ENCODE measurements at regions not wholly inside any gene's neighbourhood (a gene's known extent, or its start where the extent isn't known, plus 50 kb on each side); places are given as distances from the start of the nearest gene placed in this dataset.

DNA sequence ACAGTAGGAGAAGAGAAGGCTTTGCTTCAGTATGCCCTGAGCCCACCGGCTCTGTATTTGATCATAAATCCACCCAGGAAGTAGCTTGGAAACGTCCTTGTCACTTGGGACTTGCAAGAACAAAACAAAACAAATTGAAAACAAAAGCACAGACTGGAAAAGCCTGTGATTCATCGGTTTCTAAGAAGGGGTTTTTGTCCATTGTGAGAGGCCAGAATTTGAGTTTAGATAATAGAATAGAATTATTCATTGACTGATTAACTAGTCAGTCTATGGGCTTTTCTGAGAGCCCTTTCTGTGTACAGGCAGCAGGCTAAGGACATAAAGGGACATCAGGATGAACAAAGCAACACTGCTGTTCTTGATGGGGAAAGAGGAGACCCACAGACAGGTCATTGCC, 424.8 kb downstream of the IRX1 start:
- TF ChIP-seq, protein P1, sequence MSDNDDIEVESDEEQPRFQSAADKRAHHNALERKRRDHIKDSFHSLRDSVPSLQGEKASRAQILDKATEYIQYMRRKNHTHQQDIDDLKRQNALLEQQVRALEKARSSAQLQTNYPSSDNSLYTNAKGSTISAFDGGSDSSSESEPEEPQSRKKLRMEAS (IDR thresholded peaks at IDR 0.05) = no peak
- no peak for TF ChIP-seq CEBPB (IDR thresholded peaks at IDR 0.05)
- TF ChIP-seq RAD21 (IDR thresholded peaks at IDR 0.05; ENCODE audit: low read depth) = no peak
- no peak for TF ChIP-seq TEAD4 (IDR thresholded peaks at IDR 0.05)
- TF ChIP-seq, protein P2, sequence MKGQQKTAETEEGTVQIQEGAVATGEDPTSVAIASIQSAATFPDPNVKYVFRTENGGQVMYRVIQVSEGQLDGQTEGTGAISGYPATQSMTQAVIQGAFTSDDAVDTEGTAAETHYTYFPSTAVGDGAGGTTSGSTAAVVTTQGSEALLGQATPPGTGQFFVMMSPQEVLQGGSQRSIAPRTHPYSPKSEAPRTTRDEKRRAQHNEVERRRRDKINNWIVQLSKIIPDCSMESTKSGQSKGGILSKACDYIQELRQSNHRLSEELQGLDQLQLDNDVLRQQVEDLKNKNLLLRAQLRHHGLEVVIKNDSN (IDR thresholded peaks at IDR 0.05) = no peak
- no peak for TF ChIP-seq YY1 (IDR thresholded peaks at IDR 0.05; ENCODE audit: low read depth)
- no peak for TF ChIP-seq EGR1 (IDR thresholded peaks at IDR 0.05)
- TF ChIP-seq TCF12 (IDR thresholded peaks at IDR 0.05; ENCODE audit: low read depth) = no peak
- no peak for TF ChIP-seq EP300 (IDR thresholded peaks at IDR 0.05; ENCODE audit: borderline replicate concordance)
- TF ChIP-seq NFIC (IDR thresholded peaks at IDR 0.05) = no peak
- TF ChIP-seq, protein P3, sequence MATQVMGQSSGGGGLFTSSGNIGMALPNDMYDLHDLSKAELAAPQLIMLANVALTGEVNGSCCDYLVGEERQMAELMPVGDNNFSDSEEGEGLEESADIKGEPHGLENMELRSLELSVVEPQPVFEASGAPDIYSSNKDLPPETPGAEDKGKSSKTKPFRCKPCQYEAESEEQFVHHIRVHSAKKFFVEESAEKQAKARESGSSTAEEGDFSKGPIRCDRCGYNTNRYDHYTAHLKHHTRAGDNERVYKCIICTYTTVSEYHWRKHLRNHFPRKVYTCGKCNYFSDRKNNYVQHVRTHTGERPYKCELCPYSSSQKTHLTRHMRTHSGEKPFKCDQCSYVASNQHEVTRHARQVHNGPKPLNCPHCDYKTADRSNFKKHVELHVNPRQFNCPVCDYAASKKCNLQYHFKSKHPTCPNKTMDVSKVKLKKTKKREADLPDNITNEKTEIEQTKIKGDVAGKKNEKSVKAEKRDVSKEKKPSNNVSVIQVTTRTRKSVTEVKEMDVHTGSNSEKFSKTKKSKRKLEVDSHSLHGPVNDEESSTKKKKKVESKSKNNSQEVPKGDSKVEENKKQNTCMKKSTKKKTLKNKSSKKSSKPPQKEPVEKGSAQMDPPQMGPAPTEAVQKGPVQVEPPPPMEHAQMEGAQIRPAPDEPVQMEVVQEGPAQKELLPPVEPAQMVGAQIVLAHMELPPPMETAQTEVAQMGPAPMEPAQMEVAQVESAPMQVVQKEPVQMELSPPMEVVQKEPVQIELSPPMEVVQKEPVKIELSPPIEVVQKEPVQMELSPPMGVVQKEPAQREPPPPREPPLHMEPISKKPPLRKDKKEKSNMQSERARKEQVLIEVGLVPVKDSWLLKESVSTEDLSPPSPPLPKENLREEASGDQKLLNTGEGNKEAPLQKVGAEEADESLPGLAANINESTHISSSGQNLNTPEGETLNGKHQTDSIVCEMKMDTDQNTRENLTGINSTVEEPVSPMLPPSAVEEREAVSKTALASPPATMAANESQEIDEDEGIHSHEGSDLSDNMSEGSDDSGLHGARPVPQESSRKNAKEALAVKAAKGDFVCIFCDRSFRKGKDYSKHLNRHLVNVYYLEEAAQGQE (IDR thresholded peaks at IDR 0.05; ENCODE audit: low read depth) = no peak

Measured in Ishikawa (cell line).